Right ventricle myocardium superior (tissue), 1 donor: ENCODE measurements at regions not wholly inside any gene's neighbourhood (a gene's known extent, or its start where the extent isn't known, plus 50 kb on each side); places are given as distances from the start of the nearest gene placed in this dataset.
"Not testable (repeated sequence)": the region's sequence is repeated elsewhere in the genome, so short reads cannot be mapped to it uniquely, and the experiment has no call there.

Experiments
- ATAC-seq: fragments of 200-7000 bp; cut with Tn5 transposase; one replicate; pipeline ENCODE4 v1.9.1; 2020; ENCODE audit warnings: mild to moderate bottlenecking; ENCODE audit not compliant: poor library complexity
- DNase-seq: peaks from one replicate; pipeline ENCODE4 v3.0.0-alpha.2; 2020
- intact Hi-C: fragments of 100-400 bp; cut with DNase I; formaldehyde crosslinking; loops from one replicate; pipeline ENCODE4 v1.11.2; 2022
- donor health status: DM: no; HTN: yes; CAD: no; lungs with severe emphysema.

GRCh38 chr12:17159506-17160300, 553.7 kb upstream of the LMO3 start:
- DNase-seq: no peak
- ATAC-seq: no peak
- intact Hi-C loops: no loop called here

DNA sequence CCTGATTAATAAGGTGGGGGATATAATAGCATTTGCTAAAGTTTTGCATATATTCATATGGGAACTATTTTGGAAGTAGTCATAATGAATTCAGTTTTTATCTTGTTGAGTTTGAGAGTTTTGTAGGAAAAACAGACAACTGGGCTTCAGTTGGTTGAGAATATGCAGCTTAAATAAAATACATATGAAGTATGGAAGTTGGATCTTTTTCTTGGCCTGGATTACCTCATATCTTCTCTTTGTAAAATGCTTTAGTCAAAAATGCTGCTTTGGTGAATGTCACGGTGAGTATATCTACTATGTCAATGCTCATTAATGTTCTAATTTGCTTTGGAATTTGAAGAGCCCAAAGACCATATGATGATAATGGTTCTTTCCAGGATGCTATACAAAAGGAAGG, 552.2 kb upstream of the LMO3 start:
- no peak for ATAC-seq
- intact Hi-C loops: no loop called here
- DNase-seq: no peak

DNA sequence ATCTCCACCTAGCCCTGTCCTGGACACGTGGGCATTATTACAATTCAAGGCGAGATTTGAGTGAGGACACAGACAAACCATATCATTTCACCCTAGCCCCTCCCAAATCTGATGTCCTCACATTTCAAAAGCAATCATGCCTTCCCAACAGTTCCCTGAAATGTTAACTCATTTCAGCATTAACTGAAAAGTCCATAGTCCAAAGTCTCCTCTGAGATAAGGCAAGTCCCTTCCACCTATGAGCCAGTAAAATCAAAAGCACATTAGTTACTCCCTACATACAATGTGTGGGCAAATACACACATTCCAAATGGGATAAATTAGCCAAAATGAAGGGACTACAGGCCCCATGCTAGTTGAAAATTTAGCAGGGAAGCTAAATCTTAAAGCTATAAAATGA, 546.0 kb upstream of the LMO3 start:
- no peak for DNase-seq
- no peak for ATAC-seq
- intact Hi-C loops: no loop called here

DNA sequence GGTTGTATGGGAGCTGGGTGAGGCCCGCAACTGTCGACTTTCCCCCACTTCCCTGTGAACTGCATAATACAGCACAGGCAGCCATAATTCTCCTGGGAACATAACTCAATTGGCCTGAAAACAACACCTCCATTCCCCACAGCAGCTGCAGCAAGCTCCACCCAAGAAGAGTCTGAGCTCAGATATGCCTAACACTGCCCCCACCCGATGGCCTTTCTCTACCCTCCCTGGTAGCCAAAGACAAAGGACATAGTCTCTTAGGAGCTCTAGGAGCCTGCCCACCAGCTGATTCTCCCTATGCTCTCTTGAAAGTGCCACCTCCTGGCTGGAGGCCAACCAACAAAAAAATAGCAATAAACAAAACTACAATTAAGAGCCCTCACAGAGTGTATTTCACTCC, 542.7 kb upstream of the LMO3 start:
- intact Hi-C loops: no loop called here
- ATAC-seq (no peak), DNase-seq (no peak)

DNA sequence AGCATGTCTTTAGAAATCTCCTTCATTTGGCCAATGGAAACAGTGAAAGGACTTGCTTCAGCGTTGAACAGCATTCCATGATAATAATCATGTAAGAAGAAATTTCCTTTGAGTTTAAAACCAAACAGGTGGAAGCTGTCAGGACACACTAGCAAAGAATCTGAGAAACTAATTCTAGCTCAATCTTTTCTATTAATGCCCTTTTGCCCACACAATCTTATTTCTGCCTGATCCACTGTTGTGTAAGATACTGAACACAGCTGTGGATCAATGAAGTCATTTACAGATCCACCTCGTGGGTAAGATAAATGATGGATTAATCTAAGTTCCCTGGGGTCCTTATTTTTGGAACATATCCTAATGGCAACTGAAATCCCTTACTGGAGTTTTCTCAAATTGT, 536.9 kb upstream of the LMO3 start:
- ATAC-seq (no peak), DNase-seq (no peak)
- intact Hi-C loops: no loop called here

DNA sequence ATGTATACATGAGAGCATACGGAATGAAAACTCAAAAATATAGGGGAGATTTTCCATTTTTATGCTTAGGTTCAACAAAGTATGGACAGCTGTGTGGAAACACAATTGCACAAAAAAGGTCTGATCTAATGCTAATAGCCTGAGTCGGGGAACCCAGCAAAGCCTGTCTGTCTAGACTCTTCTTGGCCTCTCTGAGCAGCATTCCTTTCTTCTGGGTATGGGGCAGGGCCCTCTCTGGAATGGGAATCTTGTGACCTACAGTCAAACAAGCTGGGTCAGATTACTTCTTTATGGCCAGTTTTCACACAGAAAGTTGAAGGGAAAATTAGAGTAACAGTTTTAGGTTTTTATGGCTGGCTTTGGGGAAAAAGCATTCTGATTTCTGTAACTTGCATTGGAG, 534.0 kb upstream of the LMO3 start:
- intact Hi-C loops: no loop called here
- no peak for DNase-seq
- ATAC-seq: no peak

GRCh38 chr12:17137396-17137795, 531.4 kb upstream of the LMO3 start:
- intact Hi-C loops: no loop called here
- ATAC-seq: no peak

GRCh38 chr12:17134315-17134714, 528.4 kb upstream of the LMO3 start:
- DNase-seq: no peak
- intact Hi-C loops: no loop called here
- ATAC-seq: no peak

More at GRCh38 chr12:17137396-17137795, 531.4 kb upstream of the LMO3 start:
- DNase-seq: no peak

DNA sequence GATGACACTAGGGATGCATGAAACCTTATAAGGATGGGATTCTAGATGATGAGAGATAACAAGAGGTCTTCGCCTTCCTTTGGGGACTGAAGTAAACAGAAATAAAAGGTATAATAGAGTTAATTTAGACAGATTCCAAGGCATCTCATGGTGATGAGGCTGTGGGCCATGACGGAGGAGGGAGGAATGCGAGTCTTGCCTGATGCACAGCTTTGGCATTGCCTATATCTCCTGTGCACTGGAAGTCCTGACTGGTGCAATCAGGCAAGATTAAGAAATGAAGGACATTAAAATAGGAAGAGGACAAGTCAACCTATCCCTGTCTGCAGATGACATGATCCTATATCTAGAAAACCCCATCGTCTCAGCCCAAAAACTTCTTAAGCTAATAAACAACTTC, 526.4 kb upstream of the LMO3 start:
- intact Hi-C loops: no loop called here
- no peak for ATAC-seq
- DNase-seq: no peak

GRCh38 chr12:17116538-17116937, 510.6 kb upstream of the LMO3 start:
- intact Hi-C loops, ATAC-seq, DNase-seq: not testable (repeated sequence)

DNA sequence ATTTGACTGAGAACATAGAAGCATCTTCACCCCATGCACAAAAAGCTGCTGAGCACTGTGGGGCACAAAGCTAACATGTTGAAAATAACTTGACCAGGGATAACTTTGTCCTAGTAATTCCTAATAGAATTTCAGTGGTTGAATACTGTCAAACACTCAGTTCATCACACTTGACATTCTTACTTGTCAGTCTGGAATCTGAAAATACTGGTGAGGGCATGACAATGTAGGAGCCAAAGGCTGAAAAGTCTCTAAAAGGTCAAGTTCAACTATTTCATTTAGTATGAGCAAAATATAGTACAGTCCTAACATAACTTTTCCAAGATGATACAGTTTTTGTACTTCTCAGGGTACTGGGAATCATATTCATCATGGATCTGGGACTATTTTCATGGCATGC, 504.4 kb upstream of the LMO3 start:
- no peak for ATAC-seq
- intact Hi-C loops: no loop called here
- no peak for DNase-seq

DNA sequence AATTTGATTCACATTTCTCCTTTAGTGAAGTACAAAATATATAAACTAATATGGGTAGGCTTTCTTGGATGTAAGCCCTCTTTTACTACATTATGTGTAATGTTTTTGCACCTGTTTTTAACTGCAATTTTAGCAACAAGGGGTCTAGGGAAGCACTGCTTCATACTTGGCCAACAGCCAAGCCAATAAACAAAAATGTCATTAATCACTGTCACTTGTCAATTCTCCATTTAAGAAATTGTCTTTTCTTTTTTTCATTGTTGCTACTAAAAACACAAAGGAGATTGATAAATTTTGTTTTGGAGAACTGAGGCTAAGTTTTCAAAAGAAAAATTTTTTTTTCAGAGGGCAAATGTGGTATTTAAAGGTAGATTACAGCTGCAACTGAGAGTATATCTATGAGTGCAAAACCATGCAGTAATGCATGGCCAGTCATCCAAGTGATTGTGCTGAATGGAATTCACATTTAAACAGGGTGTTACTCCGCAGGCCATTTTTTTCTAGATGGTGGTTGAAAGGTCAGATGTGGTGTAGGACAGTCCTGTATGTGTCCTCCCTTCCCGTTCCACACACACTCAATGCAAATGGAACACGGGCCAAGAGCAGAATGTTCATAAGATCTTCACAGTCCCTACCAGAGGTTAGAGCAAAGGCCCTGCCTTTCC, 503.0 kb upstream of the LMO3 start:
- ATAC-seq (no peak), DNase-seq (no peak)
- intact Hi-C loops: no loop called here

DNA sequence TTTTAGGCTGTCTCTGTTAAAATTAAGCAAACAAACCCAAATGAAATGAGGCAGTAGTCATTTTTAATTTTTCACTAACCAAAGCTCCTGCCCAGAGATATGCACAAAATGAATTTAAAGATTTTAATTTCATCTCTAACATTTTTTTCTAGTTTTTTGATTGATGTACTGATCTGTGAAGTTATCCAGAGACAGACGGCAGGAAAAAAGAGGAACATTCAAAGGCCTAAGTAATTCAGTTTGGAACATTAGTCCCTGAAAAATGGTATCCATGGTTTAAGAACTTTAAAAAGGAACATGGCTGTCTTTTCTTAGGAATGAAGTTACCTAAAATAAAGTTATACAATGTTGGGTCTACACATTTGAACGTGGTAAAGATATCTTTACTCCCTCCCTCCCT, 498.8 kb upstream of the LMO3 start:
- intact Hi-C loops: no loop called here
- ATAC-seq (no peak), DNase-seq (no peak)

DNA sequence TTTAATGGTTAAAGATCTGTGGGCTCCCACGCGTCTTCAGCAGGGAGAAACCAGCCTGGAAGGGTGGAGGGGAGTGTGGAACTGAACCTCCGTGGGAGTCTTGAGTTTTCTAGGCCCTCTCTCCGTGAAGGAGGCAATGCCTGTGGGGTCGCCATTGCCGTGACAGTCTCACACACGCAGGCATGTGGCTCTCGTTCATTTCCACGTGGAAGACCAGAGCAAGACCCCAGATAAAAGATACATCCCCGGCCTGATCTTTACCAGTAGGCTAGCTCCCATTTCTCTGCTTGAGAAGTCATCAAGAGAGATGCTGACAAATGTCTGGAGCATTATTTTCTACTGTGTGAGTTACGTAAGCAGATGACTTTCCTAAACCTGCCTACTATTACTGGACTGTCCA, 491.7 kb upstream of the LMO3 start:
- no peak for ATAC-seq
- intact Hi-C loops: no loop called here
- DNase-seq: no peak

DNA sequence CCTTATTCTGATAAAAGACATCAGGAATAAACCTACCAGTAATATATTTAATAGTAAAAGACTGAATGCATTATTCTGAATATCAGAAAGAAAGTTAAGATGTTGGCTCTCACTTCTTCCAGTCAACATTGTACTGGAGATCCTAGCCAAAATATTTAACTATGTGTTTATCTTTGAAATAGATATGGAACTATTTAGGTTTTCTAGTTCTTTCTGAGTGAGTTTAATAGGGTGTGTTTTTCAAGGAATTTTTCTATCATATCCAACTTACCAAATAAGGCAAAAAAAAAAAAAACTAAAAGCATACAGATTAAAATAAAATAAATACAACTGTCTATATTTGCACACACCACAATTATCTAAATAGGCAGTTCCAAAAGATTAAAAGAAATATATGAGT, 478.9 kb upstream of the LMO3 start:
- DNase-seq (no peak), ATAC-seq (no peak)
- intact Hi-C loops: no loop called here

DNA sequence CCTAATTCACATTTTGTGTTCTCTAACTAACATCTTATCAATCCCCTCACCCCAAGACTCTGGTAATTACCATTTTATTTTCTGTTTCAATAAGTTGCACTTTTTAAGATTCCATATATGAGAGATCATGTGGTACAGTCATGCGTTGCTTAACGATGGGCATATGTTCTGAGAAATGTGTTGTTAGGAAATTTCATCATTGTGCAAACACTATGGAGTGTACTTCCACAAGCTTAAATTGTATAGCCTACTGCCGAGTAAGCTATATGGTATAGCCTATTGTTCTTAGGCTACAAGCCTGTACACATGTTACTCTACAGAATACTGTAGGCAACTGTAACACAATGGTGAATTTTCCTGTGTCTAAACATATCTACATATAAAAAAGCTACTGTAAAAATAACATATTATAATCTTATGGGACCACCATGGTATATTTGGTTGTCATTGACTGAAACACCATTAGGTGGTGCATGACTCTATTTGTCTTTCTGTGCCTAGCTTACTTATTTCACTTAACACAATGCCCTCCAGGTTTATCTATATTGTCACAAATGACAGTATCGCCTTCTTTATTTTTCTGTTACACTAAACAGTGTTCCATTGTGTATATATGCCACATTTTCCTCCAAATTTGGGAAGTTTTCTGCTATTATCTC, 473.4 kb upstream of the LMO3 start:
- DNase-seq: no peak
- ATAC-seq: no peak
- intact Hi-C loops: no loop called here

- intact Hi-C loops: no loop called here
- ATAC-seq: no peak
- no peak for DNase-seq
Observed at GRCh38 chr12:17077594-17077993, 471.6 kb upstream of the LMO3 start.

- DNase-seq: no peak
- intact Hi-C loops: no loop called here
- ATAC-seq: no peak
Observed at GRCh38 chr12:17076811-17077210, 470.8 kb upstream of the LMO3 start.

GRCh38 chr12:17076028-17076744, 470.2 kb upstream of the LMO3 start:
- ATAC-seq (no peak), DNase-seq (no peak)
- intact Hi-C loops: no loop called here
